ENCODE measurements at regions not wholly inside any gene's neighbourhood (a gene's known extent, or its start where the extent isn't known, plus 50 kb on each side); places are given as distances from the start of the nearest gene placed in this dataset.

DNA sequence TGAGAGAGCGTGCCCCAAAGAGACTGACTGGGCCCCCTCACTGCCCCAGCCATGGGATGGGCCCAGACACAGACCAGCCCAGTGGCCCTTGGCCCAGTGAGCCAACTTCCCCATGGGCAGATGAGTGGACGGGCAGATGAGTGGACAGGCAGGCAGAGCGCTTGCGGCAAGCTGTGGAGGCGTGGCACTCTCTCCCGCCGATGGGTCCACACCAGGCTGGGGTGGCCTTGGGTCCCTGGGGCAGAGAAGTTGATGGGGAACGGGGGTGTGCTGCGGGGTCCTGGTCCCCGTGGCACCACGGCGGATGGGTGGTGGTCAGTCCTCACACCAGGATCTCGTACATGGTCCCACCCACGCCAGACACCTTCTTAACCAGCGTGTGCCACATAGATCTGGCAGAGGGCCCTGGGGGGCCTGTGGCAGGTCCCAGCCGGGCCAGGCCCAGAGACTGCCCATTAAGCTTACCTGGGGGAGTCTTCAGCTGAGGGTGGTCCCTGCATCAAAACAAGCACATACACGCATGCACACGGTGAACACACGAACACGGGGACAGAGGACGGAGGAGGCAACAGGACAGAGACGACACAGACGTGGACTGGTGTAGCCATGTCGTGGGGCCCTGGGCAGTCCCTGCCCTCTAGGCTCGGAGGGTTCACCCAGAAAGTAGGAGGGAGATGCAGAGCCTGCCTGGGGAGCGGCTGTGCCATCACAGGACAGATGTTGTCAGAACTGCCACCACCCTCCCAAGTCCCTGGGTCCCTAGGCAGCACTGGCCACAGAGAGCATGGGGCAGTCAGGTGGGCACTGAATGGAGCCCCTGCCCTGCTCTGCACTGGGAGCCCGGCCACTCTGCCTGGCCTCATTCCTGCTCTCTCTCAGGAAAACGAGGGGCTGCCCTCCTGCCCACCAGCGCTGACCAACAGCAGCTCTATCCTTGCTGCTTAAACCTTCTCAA, 182.2 kb downstream of the IGLL1 start:
- Histone ChIP-seq H3K27ac (ENCODE audit: extremely low read depth, low read depth, low read length) (no peak overlapping the region), H3K4me3 (ENCODE audit: low read depth, low read length) (no peak overlapping the region), H3K36me3 (ENCODE audit: control insufficient read depth in 2 of 2, insufficient read depth in 1 of 2, low read length in 2 of 2) (no peaks in the 10 kb centered on the region), H3K9me3 (ENCODE audit: control insufficient read depth, insufficient read depth, low read depth, low read length) (no peaks in the 10 kb centered on the region), H3K4me1 (ENCODE audit: control insufficient read depth, insufficient read depth, low read length) (peaks cover under 1% of the 10 kb centered on the region; the same call in 1 of the 2 replicates)
- CTCF ChIA-PET = interaction anchor here (0.7 to 0.9 kb wide), 2 partner anchors 141 to 143 kb away, joined by 3 read pairs; no protein-coding TSS in a partner anchor
- POLR2A ChIA-PET = no interaction called here
- no peak for TF ChIP-seq HOXD13 (CRISPR knock-in tag; IDR thresholded peaks at IDR 0.05; ENCODE audit: borderline replicate concordance)
- TF ChIP-seq SETDB1 (IDR thresholded peaks at IDR 0.05; ENCODE audit: insufficient read length, low read length) = no peak
- TF ChIP-seq ZNF654 (tag by site-specific recombination; IDR thresholded peaks at IDR 0.05; ENCODE audit: low read depth) = no peak
- TF ChIP-seq ZNF10 (tag by site-specific recombination; IDR thresholded peaks at IDR 0.05) = no peak
- no peak for TF ChIP-seq MYNN (tag by site-specific recombination; IDR thresholded peaks at IDR 0.05; ENCODE audit: borderline replicate concordance)
- TF ChIP-seq ZNF529 (tag by site-specific recombination; IDR thresholded peaks at IDR 0.05; ENCODE audit: insufficient replicate concordance) = no peak
- no peak for TF ChIP-seq ZNF658 (tag by site-specific recombination; IDR thresholded peaks at IDR 0.05)
- TF ChIP-seq ZNF174 (tag by site-specific recombination; IDR thresholded peaks at IDR 0.05) = no peak

GRCh38 chr22:23397008-23397612, 183.0 kb downstream of the IGLL1 start:
- Histone ChIP-seq H3K4me3 (ENCODE audit: low read depth, low read length) (no peak overlapping the region), H3K9me3 (ENCODE audit: control insufficient read depth, insufficient read depth, low read depth, low read length) (no peaks in the 10 kb centered on the region), H3K27ac (ENCODE audit: extremely low read depth, low read depth, low read length) (no peak overlapping the region), H3K36me3 (ENCODE audit: control insufficient read depth in 2 of 2, insufficient read depth in 1 of 2, low read length in 2 of 2) (no peaks in the 10 kb centered on the region), H3K4me1 (ENCODE audit: control insufficient read depth, insufficient read depth, low read length) (no peaks in the 10 kb centered on the region)
- ChIA-PET POLR2A (no interaction called here), CTCF (no interaction called here)
- TF ChIP-seq, protein P1, sequence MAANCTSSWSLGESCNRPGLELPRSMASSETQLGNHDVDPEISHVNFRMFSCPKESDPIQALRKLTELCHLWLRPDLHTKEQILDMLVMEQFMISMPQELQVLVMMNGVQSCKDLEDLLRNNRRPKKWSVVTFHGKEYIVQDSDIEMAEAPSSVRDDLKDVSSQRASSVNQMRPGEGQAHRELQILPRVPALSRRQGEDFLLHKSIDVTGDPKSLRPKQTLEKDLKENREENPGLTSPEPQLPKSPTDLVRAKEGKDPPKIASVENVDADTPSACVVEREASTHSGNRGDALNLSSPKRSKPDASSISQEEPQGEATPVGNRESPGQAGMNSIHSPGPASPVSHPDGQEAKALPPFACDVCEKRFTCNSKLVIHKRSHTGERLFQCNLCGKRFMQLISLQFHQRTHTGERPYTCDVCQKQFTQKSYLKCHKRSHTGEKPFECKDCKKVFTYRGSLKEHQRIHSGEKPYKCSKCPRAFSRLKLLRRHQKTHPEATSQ (tag by site-specific recombination; IDR thresholded peaks at IDR 0.05) = no peak
- TF ChIP-seq ZNF510 (tag by site-specific recombination; IDR thresholded peaks at IDR 0.05; ENCODE audit: insufficient replicate concordance) = no peak
- no peak for TF ChIP-seq ZNF449 (tag by site-specific recombination; IDR thresholded peaks at IDR 0.05)
- no peak for TF ChIP-seq ZNF571 (tag by site-specific recombination; IDR thresholded peaks at IDR 0.05)
- no peak for TF ChIP-seq ZNF24 (tag by site-specific recombination; IDR thresholded peaks at IDR 0.05)
- TF ChIP-seq ZFP41 (tag by site-specific recombination; IDR thresholded peaks at IDR 0.05; ENCODE audit: borderline replicate concordance) = no peak
- TF ChIP-seq ZBTB7A (tag by site-specific recombination; IDR thresholded peaks at IDR 0.05; ENCODE audit: low read depth) = no peak
- no peak for TF ChIP-seq GLI4 (tag by site-specific recombination; IDR thresholded peaks at IDR 0.05)
- no peak for TF ChIP-seq ZNF366 (tag by site-specific recombination; conservative IDR thresholded peaks at IDR 0.05)
- no peak for TF ChIP-seq ZNF580 (tag by site-specific recombination; IDR thresholded peaks at IDR 0.05)
- no peak for TF ChIP-seq SP2 (tag by site-specific recombination; IDR thresholded peaks at IDR 0.05)
- TF ChIP-seq, protein P2, sequence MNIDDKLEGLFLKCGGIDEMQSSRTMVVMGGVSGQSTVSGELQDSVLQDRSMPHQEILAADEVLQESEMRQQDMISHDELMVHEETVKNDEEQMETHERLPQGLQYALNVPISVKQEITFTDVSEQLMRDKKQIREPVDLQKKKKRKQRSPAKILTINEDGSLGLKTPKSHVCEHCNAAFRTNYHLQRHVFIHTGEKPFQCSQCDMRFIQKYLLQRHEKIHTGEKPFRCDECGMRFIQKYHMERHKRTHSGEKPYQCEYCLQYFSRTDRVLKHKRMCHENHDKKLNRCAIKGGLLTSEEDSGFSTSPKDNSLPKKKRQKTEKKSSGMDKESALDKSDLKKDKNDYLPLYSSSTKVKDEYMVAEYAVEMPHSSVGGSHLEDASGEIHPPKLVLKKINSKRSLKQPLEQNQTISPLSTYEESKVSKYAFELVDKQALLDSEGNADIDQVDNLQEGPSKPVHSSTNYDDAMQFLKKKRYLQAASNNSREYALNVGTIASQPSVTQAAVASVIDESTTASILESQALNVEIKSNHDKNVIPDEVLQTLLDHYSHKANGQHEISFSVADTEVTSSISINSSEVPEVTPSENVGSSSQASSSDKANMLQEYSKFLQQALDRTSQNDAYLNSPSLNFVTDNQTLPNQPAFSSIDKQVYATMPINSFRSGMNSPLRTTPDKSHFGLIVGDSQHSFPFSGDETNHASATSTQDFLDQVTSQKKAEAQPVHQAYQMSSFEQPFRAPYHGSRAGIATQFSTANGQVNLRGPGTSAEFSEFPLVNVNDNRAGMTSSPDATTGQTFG (tag by site-specific recombination; IDR thresholded peaks at IDR 0.05; ENCODE audit: borderline replicate concordance) = no peak
- no peak for TF ChIP-seq ZNF777 (tag by site-specific recombination; IDR thresholded peaks at IDR 0.05; ENCODE audit: borderline replicate concordance)
- TF ChIP-seq, protein P3, sequence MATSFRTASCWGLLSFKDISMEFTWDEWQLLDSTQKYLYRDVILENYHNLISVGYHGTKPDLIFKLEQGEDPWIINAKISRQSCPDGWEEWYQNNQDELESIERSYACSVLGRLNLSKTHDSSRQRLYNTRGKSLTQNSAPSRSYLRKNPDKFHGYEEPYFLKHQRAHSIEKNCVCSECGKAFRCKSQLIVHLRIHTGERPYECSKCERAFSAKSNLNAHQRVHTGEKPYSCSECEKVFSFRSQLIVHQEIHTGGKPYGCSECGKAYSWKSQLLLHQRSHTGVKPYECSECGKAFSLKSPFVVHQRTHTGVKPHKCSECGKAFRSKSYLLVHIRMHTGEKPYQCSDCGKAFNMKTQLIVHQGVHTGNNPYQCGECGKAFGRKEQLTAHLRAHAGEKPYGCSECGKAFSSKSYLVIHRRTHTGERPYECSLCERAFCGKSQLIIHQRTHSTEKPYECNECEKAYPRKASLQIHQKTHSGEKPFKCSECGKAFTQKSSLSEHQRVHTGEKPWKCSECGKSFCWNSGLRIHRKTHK (tag by site-specific recombination; IDR thresholded peaks at IDR 0.05) = no peak
- TF ChIP-seq ZNF10 (tag by site-specific recombination; IDR thresholded peaks at IDR 0.05) = no peak
- no peak for TF ChIP-seq ZNF311 (tag by site-specific recombination; IDR thresholded peaks at IDR 0.05; ENCODE audit: borderline replicate concordance)
- TF ChIP-seq GLI2 (tag by site-specific recombination; IDR thresholded peaks at IDR 0.05; ENCODE audit: borderline replicate concordance, low read depth) = no peak
- no peak for TF ChIP-seq KLF16 (tag by site-specific recombination; IDR thresholded peaks at IDR 0.05)
- no peak for TF ChIP-seq MYNN (tag by site-specific recombination; IDR thresholded peaks at IDR 0.05; ENCODE audit: borderline replicate concordance)

All from HEK293 (cell line).